OCI-LY7 (cell line): ENCODE measurements at regions not wholly inside any gene's neighbourhood (a gene's known extent, or its start where the extent isn't known, plus 50 kb on each side); places are given as distances from the start of the nearest gene placed in this dataset.

Experiments
- EZH2phosphoT487 ChIP-seq: fragments of 200-600 bp; sonication (generic); IDR thresholded peaks from 2 replicates; pipeline ENCODE4 v1.6.1; 2018; ENCODE audit warnings: low read depth, borderline replicate concordance, mild to moderate bottlenecking, mixed run types, antibody characterized with exemption, low read length, moderate library complexity, mixed read lengths
- TF ChIP-seq, protein P1 (sequence below): fragments of 200-600 bp; sonication (generic); conservative IDR thresholded peaks from 2 replicates; pipeline ENCODE4 v1.5.1; 2014; ENCODE audit warnings: mild to moderate bottlenecking, antibody characterized with exemption, low read length, moderate library complexity, mixed read lengths

DNA sequence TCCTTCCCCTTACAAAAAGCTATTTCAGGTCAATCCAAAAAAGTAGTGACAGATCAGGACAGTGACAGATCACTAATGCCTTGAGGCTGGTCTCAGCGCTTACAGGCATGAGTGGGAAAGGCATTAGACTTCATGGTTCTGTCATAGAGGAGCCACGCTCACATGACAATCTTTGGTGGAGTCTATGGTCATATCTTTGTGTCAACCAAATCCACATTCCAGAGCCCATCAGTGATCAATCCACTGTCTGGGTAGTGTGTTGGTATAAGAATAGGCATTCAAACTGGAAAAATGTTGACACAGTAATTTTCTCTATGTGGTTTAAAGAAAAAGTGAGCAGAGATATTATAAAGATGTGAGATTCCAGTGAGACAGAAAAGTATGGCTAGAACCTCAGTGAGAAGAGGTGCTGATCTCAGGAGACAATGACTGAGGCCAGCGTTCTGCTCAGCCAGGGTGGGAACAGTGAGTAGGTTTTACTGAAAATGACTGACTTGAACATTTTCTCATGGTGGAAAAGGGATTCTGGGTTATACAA lies 215.0 kb downstream of the IRS1 start:
- TF ChIP-seq, protein P1, sequence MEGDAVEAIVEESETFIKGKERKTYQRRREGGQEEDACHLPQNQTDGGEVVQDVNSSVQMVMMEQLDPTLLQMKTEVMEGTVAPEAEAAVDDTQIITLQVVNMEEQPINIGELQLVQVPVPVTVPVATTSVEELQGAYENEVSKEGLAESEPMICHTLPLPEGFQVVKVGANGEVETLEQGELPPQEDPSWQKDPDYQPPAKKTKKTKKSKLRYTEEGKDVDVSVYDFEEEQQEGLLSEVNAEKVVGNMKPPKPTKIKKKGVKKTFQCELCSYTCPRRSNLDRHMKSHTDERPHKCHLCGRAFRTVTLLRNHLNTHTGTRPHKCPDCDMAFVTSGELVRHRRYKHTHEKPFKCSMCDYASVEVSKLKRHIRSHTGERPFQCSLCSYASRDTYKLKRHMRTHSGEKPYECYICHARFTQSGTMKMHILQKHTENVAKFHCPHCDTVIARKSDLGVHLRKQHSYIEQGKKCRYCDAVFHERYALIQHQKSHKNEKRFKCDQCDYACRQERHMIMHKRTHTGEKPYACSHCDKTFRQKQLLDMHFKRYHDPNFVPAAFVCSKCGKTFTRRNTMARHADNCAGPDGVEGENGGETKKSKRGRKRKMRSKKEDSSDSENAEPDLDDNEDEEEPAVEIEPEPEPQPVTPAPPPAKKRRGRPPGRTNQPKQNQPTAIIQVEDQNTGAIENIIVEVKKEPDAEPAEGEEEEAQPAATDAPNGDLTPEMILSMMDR = no peak
- TF ChIP-seq EZH2phosphoT487 = no peak
